Frontal cortex (tissue), 3 donors: ENCODE measurements at regions not wholly inside any gene's neighbourhood (a gene's known extent, or its start where the extent isn't known, plus 50 kb on each side); places are given as distances from the start of the nearest gene placed in this dataset.
"Not testable (repeated sequence)": the region's sequence is repeated elsewhere in the genome, so short reads cannot be mapped to it uniquely, and the experiment has no call there.

Experiments used
- DNase-seq, 2 donors: peaks; one replicate each; pipeline ENCODE4 v3.0.0; 2012; ENCODE audit warnings: low spot score in 2 of 2
- FAIRE-seq: peaks from 2 replicates; lab custom pipeline; 2012; peaks lifted over from hg19 to GRCh38; lab: Jason Lieb, UNC
- donor health status: control.
- donor health status: control.
- donor health status: control.

- no peak for FAIRE-seq
These were observed 117.1 kb upstream of the ZNF462 start for GRCh38 chr9:106745876-106746275.

GRCh38 chr9:106751681-106752080, 111.3 kb upstream of the ZNF462 start:
- no peak for FAIRE-seq
- no peak for DNase-seq

More at GRCh38 chr9:106745876-106746275, 117.1 kb upstream of the ZNF462 start:
- DNase-seq: no peak

DNA sequence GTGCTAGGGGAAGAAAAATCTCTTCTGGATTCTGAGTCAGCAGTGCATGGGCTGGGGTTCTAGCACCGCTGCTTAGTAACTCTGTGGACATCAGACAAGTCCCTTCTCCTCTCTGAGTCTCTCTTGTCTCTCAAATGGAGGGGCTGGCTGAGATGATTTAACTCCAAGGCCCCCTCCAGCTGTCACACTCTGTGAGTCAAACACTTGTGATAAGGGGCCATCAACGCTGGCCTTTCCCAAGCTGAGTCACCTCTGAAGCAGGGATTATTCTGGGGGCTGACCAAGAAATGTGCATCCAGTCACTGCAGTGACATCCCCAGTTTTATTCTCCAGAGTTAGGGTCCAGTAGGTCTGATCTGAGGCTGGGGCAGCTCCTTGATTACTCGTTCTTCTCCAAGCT, 110.4 kb upstream of the ZNF462 start:
- DNase-seq: no peak
- FAIRE-seq: no peak

DNA sequence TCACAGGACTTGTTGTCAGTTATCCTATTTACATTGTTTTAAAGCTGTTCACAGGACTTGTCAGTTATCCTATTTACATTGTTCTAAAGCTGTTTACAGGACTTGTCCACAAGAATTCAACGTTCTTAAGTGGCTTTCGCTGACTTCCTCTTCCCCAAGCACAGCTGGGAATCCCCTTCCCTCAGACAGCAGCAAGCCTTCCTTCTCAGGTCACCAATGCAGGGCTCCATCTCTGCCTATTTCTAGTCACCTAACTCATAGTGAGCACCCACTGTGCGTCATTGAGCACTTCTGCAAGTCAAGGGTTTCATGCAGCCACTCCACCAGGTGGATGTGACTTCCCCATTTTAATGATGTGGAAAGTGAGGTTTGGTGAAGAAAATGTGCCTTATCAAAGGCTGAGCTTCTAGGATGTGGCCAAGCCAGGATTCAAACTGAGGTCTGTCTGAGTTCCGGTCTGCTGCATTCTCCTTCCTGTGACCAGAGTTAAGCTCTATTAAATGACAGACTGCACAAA, 109.8 kb upstream of the ZNF462 start:
- DNase-seq: no peak
- FAIRE-seq: no peak

GRCh38 chr9:106755736-106756135, 107.2 kb upstream of the ZNF462 start:
- DNase-seq: no peak

GRCh38 chr9:106757514-106757913, 105.5 kb upstream of the ZNF462 start:
- no peak for DNase-seq
- no peak for FAIRE-seq

More at GRCh38 chr9:106755736-106756135, 107.2 kb upstream of the ZNF462 start:
- FAIRE-seq: no peak

DNA sequence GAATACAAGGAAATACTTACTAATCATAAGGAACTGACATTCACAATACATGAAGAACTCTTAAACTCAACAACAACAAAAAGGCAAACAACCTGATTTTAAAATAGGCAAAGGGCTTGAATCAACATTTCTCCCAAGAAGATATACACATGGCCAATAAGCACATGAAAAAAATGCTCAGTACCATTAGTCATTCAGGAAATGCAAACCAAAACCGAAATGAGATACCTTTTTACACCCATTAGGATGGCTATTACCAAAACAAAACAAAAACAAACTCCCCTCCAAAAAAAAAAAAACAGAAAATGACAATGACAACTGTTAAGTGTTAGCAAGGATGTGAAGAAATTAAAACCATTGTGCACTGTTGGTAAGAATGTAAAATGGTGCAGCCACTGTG, 104.1 kb upstream of the ZNF462 start:
- no peak for DNase-seq
- FAIRE-seq: no peak

GRCh38 chr9:106761493-106761892, 101.5 kb upstream of the ZNF462 start:
- FAIRE-seq (no peak), DNase-seq (no peak)

DNA sequence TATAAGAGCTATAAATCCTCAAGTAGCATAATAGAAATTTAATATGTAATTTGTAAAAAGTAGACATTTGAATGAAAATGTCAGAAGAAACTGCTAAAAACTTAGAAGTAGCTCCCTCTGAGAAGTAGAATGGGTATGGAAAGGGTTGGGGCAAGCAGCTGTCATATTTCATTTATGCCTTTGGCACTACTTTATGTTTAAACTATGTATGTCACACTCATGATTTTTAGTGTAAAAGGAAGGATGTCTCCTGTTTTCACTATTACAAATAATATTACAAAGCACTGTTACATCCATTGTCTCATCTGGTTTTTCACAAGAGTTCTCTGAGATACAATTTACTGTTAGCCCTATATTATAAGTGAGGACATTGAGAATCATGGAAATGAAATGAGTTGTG, 96.3 kb upstream of the ZNF462 start:
- FAIRE-seq (no peak), DNase-seq (no peak)

DNA sequence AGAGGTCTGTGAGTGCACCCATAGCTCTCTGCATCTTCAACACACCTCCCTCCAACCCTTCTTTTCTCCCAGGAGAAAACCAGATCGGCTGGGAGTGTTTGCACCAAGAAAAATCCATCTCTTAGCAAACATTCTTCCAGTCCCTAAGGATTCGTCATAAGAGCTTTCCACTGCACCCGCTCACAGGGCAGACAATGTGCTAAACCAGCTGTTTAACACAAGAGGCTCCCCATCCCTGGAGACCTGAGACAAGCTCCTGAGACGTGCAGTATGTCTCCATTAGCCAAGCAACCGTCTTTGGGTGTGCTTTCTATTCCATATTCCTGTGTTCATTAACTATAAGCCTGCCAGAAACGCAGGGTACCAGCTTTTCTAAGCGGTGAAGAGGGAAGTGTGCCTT, 93.6 kb upstream of the ZNF462 start:
- FAIRE-seq (no peak), DNase-seq (no peak)

DNA sequence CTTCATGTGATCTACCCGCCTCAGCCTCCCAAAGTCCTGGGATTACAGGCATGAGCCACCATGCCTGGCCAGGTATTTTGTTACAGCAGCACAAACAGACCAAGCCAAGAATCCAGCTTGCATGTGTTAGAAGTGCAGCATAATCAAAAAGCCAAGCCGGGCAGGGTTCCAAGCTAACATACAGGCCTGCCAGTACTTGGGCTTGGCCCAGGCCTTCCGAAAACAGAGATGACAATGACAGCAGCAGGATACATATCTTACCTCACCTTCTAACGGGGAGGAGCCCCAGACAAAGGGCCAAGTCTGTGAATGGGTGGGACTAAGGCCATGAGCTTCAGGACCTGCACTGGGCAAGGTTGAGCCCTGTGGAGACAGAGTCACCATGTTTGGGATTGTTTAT, 91.4 kb upstream of the ZNF462 start:
- FAIRE-seq (no peak), DNase-seq (no peak)

DNA sequence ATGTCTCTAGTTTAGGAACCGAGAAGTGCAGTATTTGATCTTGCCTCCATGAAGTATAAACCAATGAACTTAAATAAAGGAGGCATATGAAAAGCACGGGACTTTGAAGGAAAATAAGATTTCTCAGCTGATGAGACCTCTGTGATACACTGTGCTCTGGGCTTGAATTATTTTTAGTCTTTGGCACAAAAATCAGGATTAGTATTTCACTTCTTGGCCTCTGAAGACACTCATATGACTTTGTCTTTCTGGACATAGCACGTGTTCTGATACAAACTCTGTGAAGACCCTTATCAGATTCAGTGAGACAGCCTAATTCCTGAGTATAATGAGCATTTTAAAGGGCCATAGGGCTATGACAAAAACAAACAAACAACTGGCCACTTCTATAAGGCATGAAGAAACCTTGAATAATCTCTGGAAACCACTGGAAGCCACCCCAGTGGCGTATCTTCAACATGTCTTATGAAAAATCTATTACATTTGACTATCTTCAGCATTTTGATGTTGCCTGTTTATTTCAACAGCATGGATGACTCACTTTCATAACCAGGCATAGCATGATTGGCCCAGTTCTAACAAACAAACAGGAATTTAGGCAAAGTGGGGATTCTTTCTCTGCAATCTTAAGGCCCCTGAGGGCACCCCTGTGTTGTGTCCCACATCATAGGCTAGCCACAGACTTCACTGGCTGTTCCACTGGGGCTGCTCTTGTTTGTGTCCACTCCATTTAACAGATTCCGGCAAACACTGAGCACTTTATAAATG, 90.3 kb upstream of the ZNF462 start:
- FAIRE-seq (no peak), DNase-seq (no peak)

GRCh38 chr9:106773750-106774149, 89.2 kb upstream of the ZNF462 start:
- FAIRE-seq: no peak
- no peak for DNase-seq

- no peak for DNase-seq
- no peak for FAIRE-seq
These were observed 87.0 kb upstream of the ZNF462 start for GRCh38 chr9:106775960-106776359.

- no peak for FAIRE-seq
- DNase-seq: no peak
These were observed 83.2 kb upstream of the ZNF462 start for GRCh38 chr9:106779796-106780195.

- FAIRE-seq: no peak
- no peak for DNase-seq
These were observed 79.8 kb upstream of the ZNF462 start for GRCh38 chr9:106783121-106783520.

DNA sequence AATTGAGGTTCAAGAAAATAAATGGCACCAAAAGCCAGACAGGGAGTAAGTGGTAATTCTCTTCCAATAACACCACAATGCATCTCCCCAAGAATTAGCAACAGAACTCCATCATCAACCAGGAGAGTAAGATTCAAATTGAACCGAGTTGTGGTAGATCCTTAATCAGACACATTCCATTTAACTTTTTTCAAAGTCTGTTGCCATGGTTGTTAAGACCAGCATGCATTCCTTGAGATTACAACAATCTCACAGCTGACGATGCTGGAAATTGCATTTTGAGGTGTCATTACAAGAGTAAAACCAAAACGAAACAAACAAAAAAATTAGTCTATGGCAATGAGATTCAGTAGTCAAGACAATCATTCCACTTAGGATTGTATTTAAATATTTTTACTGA, 78.9 kb upstream of the ZNF462 start:
- FAIRE-seq (no peak), DNase-seq (no peak)

GRCh38 chr9:106785200-106785599, 77.8 kb upstream of the ZNF462 start:
- DNase-seq (no peak), FAIRE-seq (no peak)

GRCh38 chr9:106788021-106788420, 74.9 kb upstream of the ZNF462 start:
- not testable (repeated sequence) for DNase-seq, FAIRE-seq

- FAIRE-seq: no peak
- no peak for DNase-seq
These were observed 67.9 kb upstream of the ZNF462 start for GRCh38 chr9:106795031-106795430.

DNA sequence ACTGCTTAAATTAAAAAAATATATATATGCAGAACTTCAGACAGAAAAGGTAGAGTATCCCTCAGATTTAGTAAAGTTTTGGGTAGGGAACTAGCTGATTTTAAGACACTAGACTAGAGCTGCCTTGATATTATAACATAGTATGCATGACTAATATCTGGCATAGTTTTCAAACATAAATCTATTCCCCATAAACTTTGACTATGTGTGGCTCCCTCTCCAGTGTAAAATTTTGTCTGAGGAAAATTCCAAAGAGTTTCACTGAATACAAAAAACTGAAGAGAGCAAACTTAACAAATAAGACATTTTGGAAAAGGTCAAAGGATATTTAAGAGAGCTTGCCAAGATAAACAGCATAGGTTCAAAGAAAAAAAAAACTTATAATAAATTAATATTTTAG, 66.2 kb upstream of the ZNF462 start:
- no peak for DNase-seq
- FAIRE-seq: no peak

GRCh38 chr9:106797299-106797698, 65.7 kb upstream of the ZNF462 start:
- no peak for FAIRE-seq
- DNase-seq: no peak
